Adrenal gland (tissue), 9 donors: ENCODE measurements at regions not wholly inside any gene's neighbourhood (a gene's known extent, or its start where the extent isn't known, plus 50 kb on each side); places are given as distances from the start of the nearest gene placed in this dataset.

Source experiments
- DNase-seq, 7 donors: peaks; one replicate each; pipeline ENCODE4 v3.0.0-alpha.2; 2019 to 2020
- H3K27ac ChIP-seq, 5 donors: fragments of 200-600 bp; sonication (generic) in 4 of 5; 1 replicate in 3 of 5; 2 replicates in 2 of 5; pipeline versions ENCODE4 v1.5.1 to v1.8.0; 2016 to 2020; ENCODE audit warnings: mild to moderate bottlenecking in 1 of 5
- H3K27me3 ChIP-seq: fragments of 200-600 bp; 2 replicates; pipeline ENCODE4 v1.8.0; 2021
- H3K36me3 ChIP-seq, 2 donors: fragments of 200-600 bp; replicated peaks in 1 of 2; 1 replicate in 1 of 2; 2 replicates in 1 of 2; pipeline versions ENCODE4 v1.5.1 to v1.8.0; 2018 to 2022
- H3K4me1 ChIP-seq, 2 donors: fragments of 200-600 bp; replicated peaks in 1 of 2; 1 replicate in 1 of 2; 2 replicates in 1 of 2; pipeline versions ENCODE4 v1.5.1 to v1.8.0; 2018 to 2021
- H3K4me3 ChIP-seq, 4 donors: fragments of 200-600 bp; sonication (generic) in 3 of 4; one replicate each; pipeline ENCODE4 v1.5.1; 2016 to 2018
- H3K9me3 ChIP-seq, 3 donors: fragments of 200-600 bp; sonication (generic) in 1 of 3; replicated peaks in 1 of 3; 1 replicate in 2 of 3; 2 replicates in 1 of 3; pipeline versions ENCODE4 v1.5.1 to v1.8.0; 2016 to 2021
- POLR2A ChIP-seq, 2 donors: fragments of 450-650 bp; IDR thresholded peaks; one replicate each; pipeline ENCODE4 v1.6.1; 2017; ENCODE audit warnings: antibody characterized with exemption in 2 of 2, mild to moderate bottlenecking in 2 of 2, moderate library complexity in 1 of 2
- WGBS, 4 donors: extraction: QIAGEN DNeasy Blood & Tissue Kit in 2 of 4; methylation state at CpG; one replicate each; pipeline versions ENCODE4 v1.1.5 to v1.1.7; 2013 to 2017; 5-methylcytosine and 5-hydroxymethylcytosine counted together
- intact Hi-C, 2 donors: fragments of 100-400 bp; cut with DNase I; formaldehyde crosslinking; loops; one replicate each; pipeline versions ENCODE4 v1.14.1 to v1.15.0; 2022 to 2023
- TF ChIP-seq, protein P1 (sequence below), 6 experiments: fragments of 450-650 bp in 4 of 6; fragments of 200-600 bp in 2 of 6; sonication (generic) in 1 of 6; IDR thresholded peaks; 1 replicate in 5 of 6; 2 replicates in 1 of 6; pipeline versions ENCODE4 v1.5.1 to v1.8.0; 2016 to 2021; ENCODE audit warnings: antibody characterized with exemption in 6 of 6, mild to moderate bottlenecking in 2 of 6, moderate library complexity in 1 of 6
- donor health status: healthy with polysubstance abuse.
- donor health status: Bipolar disorder and iron deficiency.
- donor health status: DM: yes; HTN: yes; CAD: no.
- donor health status: DM: no; HTN: no; CAD: no.
- donor health status: DM: no; HTN: no; CAD: no.

DNA sequence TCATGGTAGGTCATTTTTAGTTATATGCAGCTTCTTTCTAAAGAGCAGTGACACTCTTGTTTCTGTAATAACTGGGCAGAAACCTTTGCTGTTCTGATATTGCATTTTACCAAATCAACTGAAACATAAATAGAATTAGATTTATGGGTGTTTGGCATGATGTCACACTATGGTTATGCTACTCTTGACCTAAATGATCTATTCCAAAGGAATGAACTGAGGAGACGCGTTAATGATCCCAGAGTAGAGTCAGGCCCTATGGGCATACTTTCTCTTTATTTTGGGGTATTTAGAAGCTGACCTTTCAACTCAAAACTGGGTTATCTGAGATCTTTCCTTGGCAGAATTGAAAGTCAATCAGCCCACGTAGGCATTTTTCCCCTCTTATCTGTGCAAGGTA, 146.8 kb upstream of the ADAMTSL1 start:
- H3K9me3 ChIP-seq = no peaks in the 10 kb centered on the region
- WGBS, 4 donors = 50 to 66% (median 55%) methylated on average over 3 of the region's 3 CpGs
- peaks cover 0 to 7% of the 10 kb centered on the region in 2 donors for H3K4me1 ChIP-seq
- intact Hi-C loops = no loop called here
- H3K4me3 ChIP-seq = no peak overlapping the region
- DNase-seq = no peak
- no peak for TF ChIP-seq POLR2A (IDR thresholded peaks at IDR 0.05)
- TF ChIP-seq, protein P1, sequence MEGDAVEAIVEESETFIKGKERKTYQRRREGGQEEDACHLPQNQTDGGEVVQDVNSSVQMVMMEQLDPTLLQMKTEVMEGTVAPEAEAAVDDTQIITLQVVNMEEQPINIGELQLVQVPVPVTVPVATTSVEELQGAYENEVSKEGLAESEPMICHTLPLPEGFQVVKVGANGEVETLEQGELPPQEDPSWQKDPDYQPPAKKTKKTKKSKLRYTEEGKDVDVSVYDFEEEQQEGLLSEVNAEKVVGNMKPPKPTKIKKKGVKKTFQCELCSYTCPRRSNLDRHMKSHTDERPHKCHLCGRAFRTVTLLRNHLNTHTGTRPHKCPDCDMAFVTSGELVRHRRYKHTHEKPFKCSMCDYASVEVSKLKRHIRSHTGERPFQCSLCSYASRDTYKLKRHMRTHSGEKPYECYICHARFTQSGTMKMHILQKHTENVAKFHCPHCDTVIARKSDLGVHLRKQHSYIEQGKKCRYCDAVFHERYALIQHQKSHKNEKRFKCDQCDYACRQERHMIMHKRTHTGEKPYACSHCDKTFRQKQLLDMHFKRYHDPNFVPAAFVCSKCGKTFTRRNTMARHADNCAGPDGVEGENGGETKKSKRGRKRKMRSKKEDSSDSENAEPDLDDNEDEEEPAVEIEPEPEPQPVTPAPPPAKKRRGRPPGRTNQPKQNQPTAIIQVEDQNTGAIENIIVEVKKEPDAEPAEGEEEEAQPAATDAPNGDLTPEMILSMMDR (IDR thresholded peaks at IDR 0.05) = no peak
- H3K27ac ChIP-seq = no peak overlapping the region
- no peaks in the 10 kb centered on the region for H3K36me3 ChIP-seq
- no peaks in the 10 kb centered on the region for H3K27me3 ChIP-seq

DNA sequence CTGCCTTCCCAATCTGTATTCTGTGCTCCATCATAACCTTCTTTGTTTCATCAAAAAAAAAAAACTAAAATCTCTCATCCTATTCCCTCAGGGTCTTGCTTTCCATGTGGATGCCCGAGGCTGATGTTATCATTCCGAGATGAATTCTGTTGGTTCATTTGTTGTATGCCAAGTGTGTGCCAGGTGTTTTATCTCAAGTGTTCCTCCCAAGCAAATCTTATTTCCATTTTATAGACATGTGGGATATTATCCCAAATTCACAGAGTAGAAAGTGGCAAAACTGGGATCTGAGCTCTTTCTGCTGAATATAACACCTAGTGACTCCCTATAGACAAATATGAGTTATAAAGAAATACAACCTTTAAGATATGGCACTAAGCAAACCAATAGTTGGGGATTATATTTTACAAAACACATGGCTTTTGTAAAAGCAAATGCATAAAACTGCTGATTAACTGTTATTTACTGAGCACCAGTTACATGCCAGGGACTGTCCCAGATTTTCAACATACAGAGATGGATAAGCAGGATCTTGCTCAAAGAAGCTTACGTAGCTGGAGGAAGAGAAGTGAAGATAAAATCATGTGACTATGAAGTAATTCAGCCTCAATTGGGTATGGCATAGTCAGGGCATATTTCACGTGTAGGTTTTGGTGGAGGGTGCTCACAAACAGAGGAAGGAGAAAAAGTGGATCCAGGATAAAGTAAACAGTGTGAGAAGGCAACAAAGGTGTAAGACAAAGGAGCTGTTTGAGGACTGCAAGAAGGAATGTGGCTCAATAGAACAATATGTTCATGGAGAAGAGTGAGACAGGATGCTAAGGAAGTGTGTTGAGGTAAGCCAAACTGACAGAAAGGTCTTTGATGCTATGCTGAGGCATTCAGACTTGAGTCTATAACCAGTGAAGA, 143.3 kb upstream of the ADAMTSL1 start:
- Histone ChIP-seq H3K27ac (no peak overlapping the region), H3K36me3 (no peaks in the 10 kb centered on the region), H3K4me1 (peaks cover 6 to 17% of the 10 kb centered on the region in 2 donors), H3K9me3 (no peaks in the 10 kb centered on the region), H3K4me3 (no peak overlapping the region), H3K27me3 (no peaks in the 10 kb centered on the region)
- no peak for DNase-seq
- WGBS, 4 donors = 79 to 83% (median 82%) methylated on average over 4 of the region's 4 CpGs
- no peak for TF ChIP-seq POLR2A (IDR thresholded peaks at IDR 0.05)
- TF ChIP-seq, protein P1 (IDR thresholded peaks at IDR 0.05) = no peak
- intact Hi-C loops = loop anchor here in 1 of 2 donors (10.0 kb wide), 1 partner anchor 54 kb away; no protein-coding TSS in a partner anchor

DNA sequence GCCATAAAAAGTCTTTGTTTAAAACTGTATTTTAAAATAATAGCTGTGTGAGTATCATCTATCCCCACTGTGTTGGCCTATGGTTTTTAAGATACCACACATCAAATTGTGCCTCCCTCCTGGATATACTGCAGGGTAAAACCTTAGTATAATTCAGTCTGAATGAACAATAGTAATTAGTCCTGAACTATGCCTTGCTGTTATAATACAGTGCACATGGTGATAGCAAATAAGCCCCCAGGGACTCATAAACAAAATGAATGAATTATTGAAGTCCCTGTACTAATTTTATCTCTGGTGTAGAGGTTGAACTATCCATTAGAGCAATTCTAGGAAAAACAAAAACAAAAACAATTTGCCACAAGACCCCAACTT, 142.7 kb upstream of the ADAMTSL1 start:
- no peaks in the 10 kb centered on the region for H3K36me3 ChIP-seq
- TF ChIP-seq, protein P1 (IDR thresholded peaks at IDR 0.05) = no peak
- TF ChIP-seq POLR2A (IDR thresholded peaks at IDR 0.05) = no peak
- H3K27me3 ChIP-seq = no peaks in the 10 kb centered on the region
- H3K9me3 ChIP-seq = no peaks in the 10 kb centered on the region
- intact Hi-C loops = loop anchor here in 1 of 2 donors (10.0 kb wide), 1 partner anchor 54 kb away; no protein-coding TSS in a partner anchor
- peaks cover 6 to 17% of the 10 kb centered on the region in 2 donors for H3K4me1 ChIP-seq
- no peak overlapping the region for H3K4me3 ChIP-seq
- H3K27ac ChIP-seq = no peak overlapping the region
- no peak for DNase-seq

DNA sequence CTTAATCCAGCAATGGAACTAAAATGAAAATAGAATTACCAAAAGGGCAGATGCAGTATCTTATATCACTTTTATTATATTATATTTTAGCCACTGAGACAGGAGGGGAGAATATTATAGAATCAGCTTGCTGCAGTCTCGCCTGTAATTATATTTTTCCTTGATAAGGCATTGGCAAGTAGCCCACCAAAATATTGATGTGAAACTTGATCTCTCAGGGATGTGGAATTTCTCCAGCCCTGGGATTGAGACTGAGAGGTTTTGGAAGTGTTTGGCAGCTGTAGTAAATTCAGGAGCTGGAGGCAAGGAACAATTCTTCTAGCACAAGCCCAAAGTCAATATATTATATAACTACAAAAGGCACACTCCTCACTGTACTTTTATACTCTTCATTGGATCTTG, 142.1 kb upstream of the ADAMTSL1 start:
- WGBS, 4 donors = 17 to 32% (median 22%) methylated on average over 1 of the region's 1 CpG
- Histone ChIP-seq H3K27me3 (no peaks in the 10 kb centered on the region), H3K36me3 (no peaks in the 10 kb centered on the region), H3K4me3 (no peak overlapping the region), H3K4me1 (peaks cover 6 to 17% of the 10 kb centered on the region in 2 donors), H3K27ac (no peak overlapping the region), H3K9me3 (no peaks in the 10 kb centered on the region)
- TF ChIP-seq, protein P1 (IDR thresholded peaks at IDR 0.05) = no peak
- TF ChIP-seq POLR2A (IDR thresholded peaks at IDR 0.05) = no peak
- intact Hi-C loops = loop anchor here in 1 of 2 donors (10.0 kb wide), 1 partner anchor 53 kb away; no protein-coding TSS in a partner anchor
- DNase-seq = peak in 1 of 7 donors; percentile 12
